Activated B cell treated with CpG ODN at 0.5 μM for 24 hours (primary cell): ENCODE measurements at regions not wholly inside any gene's neighbourhood (a gene's known extent, or its start where the extent isn't known, plus 50 kb on each side); places are given as distances from the start of the nearest gene placed in this dataset.
"Not testable (repeated sequence)": the region's sequence is repeated elsewhere in the genome, so short reads cannot be mapped to it uniquely, and the experiment has no call there.

Experiments used
- ATAC-seq: fragments of 200-7000 bp; cut with Tn5 transposase; one replicate; pipeline ENCODE4 v1.10.0; 2021; ENCODE audit warnings: low read depth, mild to moderate bottlenecking, moderate library complexity
- CTCF ChIA-PET: fragments of 350-600 bp; sonication (Branson Sonifier 250); formaldehyde crosslinking; loops from one replicate; lab custom pipeline; 2021; ENCODE audit warnings: antibody characterized with exemption; lab: Charles Lee
- POLR2A ChIA-PET: fragments of 350-600 bp; sonication (Branson Sonifier 250); formaldehyde crosslinking; loops from one replicate; lab custom pipeline; 2021; ENCODE audit warnings: antibody characterized with exemption; lab: Charles Lee
- DNase-seq: peaks from one replicate; pipeline ENCODE4 v3.0.0; 2022
- H3K27ac Mint-ChIP-seq: one replicate; pipeline ENCODE4 v1.8.0; 2020; ENCODE audit warnings: mixed read lengths
- H3K27me3 Mint-ChIP-seq: one replicate; pipeline ENCODE4 v1.8.0; 2021; ENCODE audit warnings: mixed read lengths
- H3K36me3 Mint-ChIP-seq: one replicate; pipeline ENCODE4 v1.8.0; 2021; ENCODE audit warnings: low read depth, mixed read lengths
- H3K4me1 Mint-ChIP-seq: one replicate; pipeline ENCODE4 v1.8.0; 2021; ENCODE audit warnings: mixed read lengths
- H3K4me3 Mint-ChIP-seq: one replicate; pipeline ENCODE4 v1.8.0; 2020; ENCODE audit warnings: mild to moderate bottlenecking, mixed read lengths
- H3K9me3 Mint-ChIP-seq: one replicate; pipeline ENCODE4 v1.8.0; 2020; ENCODE audit warnings: mixed read lengths
- intact Hi-C: fragments of 100-400 bp; cut with micrococcal nuclease; formaldehyde crosslinking; loops from one replicate; pipeline ENCODE4 v1.15.1; 2024
- TF ChIP-seq, protein P1 (sequence below): fragments of 200-600 bp; IDR thresholded peaks from one replicate; pipeline ENCODE4 v1.8.0; 2022; ENCODE audit warnings: antibody characterized with exemption, mild to moderate bottlenecking

DNA sequence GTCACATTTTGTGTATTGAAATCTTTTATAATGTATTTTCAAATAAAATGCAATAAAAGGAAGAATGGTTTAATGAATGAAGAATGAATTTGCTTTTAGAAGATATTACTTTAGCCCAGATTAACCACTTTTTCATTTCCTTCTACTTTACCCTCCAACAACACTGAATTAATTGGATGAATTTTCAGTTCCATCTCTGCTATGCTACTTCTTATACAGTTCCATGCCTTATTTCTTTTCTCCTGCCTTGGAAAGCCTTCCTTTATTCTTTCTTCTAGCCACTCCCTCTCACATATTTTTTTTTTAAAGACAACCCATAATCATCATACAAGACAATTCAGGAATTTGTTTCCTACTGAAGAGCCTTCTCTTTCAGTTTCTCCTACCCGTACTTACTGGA lies 296.6 kb upstream of the TNC start:
- CTCF ChIA-PET, result no interaction called here
- TF ChIP-seq, protein P1, sequence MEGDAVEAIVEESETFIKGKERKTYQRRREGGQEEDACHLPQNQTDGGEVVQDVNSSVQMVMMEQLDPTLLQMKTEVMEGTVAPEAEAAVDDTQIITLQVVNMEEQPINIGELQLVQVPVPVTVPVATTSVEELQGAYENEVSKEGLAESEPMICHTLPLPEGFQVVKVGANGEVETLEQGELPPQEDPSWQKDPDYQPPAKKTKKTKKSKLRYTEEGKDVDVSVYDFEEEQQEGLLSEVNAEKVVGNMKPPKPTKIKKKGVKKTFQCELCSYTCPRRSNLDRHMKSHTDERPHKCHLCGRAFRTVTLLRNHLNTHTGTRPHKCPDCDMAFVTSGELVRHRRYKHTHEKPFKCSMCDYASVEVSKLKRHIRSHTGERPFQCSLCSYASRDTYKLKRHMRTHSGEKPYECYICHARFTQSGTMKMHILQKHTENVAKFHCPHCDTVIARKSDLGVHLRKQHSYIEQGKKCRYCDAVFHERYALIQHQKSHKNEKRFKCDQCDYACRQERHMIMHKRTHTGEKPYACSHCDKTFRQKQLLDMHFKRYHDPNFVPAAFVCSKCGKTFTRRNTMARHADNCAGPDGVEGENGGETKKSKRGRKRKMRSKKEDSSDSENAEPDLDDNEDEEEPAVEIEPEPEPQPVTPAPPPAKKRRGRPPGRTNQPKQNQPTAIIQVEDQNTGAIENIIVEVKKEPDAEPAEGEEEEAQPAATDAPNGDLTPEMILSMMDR, result no peak
- H3K27me3 Mint-ChIP-seq, result no peaks in the 10 kb centered on the region
- H3K4me1 Mint-ChIP-seq, result peaks cover 14% of the 10 kb centered on the region
- peaks cover 3% of the 10 kb centered on the region for H3K9me3 Mint-ChIP-seq
- ATAC-seq, result no peak
- POLR2A ChIA-PET, result no interaction called here
- no peak for DNase-seq
- no peaks in the 10 kb centered on the region for H3K36me3 Mint-ChIP-seq
- intact Hi-C loops, result loop anchor here (10.0 kb wide), 1 partner anchor 210 kb away; no protein-coding TSS in a partner anchor
- no peak overlapping the region for H3K27ac Mint-ChIP-seq
- no peak overlapping the region for H3K4me3 Mint-ChIP-seq

DNA sequence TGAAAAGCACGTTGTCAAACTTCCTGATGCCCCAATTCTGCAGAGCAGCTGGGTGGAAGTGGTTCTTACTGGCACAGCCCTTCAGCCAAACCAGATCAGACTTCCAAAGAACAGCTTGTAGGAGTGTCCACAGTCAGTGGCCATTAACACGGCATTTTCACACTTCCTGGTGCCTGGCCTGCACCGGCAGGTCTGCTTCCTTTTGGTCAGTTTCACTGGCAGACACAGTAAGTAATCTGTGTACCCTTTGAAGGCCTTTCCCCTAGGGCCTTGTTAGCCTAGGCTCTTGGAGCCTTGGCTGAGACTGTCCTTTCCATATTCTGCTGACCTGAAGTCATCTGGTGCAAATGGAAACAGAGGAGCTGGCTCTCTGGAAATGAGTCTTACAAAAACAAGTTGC lies 297.5 kb upstream of the TNC start:
- DNase-seq, result no peak
- POLR2A ChIA-PET, result no interaction called here
- Mint-ChIP-seq H3K27me3 (no peaks in the 10 kb centered on the region), H3K4me1 (peaks cover 14% of the 10 kb centered on the region), H3K9me3 (peaks cover 3% of the 10 kb centered on the region), H3K27ac (no peak overlapping the region), H3K4me3 (no peak overlapping the region), H3K36me3 (no peaks in the 10 kb centered on the region)
- TF ChIP-seq, protein P1, result no peak
- intact Hi-C loops, result loop anchor here (10.0 kb wide), 1 partner anchor 211 kb away; no protein-coding TSS in a partner anchor
- CTCF ChIA-PET, result no interaction called here
- ATAC-seq, result no peak

DNA sequence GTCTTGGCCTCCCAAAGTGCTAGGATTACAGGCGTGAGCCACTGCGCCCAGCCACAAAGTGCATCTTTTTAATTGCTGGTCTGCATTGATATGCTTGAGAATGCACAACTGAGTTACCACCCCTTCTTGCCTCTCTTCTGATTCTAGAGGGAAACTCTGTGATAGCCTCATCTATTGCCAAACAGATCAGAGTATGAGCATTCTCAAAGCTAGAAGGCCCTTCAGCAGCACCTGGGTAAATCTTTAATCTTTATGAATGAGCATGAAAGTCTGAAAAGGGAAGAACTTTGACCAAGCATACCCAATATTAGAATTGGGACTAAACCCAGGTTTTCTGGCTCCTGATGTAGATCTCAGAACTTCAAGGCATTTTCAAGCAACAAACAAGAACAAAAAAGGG lies 298.3 kb upstream of the TNC start:
- Mint-ChIP-seq H3K27me3 (no peaks in the 10 kb centered on the region), H3K27ac (no peak overlapping the region), H3K4me3 (no peak overlapping the region), H3K36me3 (no peaks in the 10 kb centered on the region), H3K9me3 (peaks cover 3% of the 10 kb centered on the region), H3K4me1 (peaks cover 14% of the 10 kb centered on the region)
- TF ChIP-seq, protein P1, result no peak
- ChIA-PET POLR2A (no interaction called here), CTCF (no interaction called here)
- DNase-seq (no peak), ATAC-seq (no peak)
- intact Hi-C loops, result loop anchor here (10.0 kb wide), 1 partner anchor 211 kb away; no protein-coding TSS in a partner anchor

DNA sequence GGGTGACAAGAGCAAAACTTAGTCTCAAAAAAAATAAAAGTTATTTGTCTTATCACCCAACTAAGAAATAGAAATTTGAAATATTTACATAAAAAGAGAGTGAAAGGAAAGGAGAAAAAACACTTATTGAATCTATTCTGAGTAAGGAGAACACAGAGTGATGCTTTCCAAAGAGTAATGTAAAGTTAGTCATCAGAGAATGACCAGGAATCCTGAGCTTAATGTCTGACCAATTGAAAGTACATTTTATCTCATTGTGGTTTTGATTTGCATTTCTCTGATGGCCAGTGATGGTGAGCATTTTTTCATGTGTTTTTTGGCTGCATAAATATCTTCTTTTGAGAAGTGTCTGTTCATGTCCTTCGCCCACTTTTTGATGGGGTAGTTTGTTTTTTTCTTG lies 300.2 kb upstream of the TNC start:
- H3K27ac Mint-ChIP-seq, H3K9me3 Mint-ChIP-seq, H3K4me3 Mint-ChIP-seq, H3K27me3 Mint-ChIP-seq, CTCF ChIA-PET, POLR2A ChIA-PET, ATAC-seq, H3K36me3 Mint-ChIP-seq, DNase-seq: not testable (repeated sequence)
- intact Hi-C loops, result loop anchor here (10.0 kb wide), 1 partner anchor 213 kb away; no protein-coding TSS in a partner anchor
- peaks cover 12% of the 10 kb centered on the region for H3K4me1 Mint-ChIP-seq

DNA sequence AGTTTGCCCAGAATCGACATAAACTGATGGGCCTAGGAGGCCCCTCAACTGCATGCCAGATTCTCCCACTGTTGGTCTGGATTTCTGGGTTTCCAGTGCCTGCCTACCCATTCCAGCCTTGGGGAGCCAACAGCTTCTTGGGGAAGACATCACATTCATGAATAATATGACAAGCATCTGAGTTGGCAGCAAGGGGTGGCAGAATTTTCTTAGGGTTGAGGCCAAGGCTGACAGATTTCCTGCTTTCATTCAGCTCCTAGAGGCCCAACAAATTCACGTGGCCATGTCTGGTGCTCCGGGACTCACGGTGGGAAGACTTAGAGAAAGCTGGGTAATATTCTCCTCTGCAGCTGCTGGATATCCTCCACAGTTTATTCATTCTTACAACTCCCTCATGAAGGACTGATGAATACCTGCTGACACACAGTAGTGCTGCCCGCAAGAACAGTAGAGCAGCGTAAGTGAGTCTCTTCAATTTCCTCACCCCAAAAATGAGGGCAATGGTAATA lies 305.0 kb upstream of the TNC start:
- ATAC-seq (no peak), DNase-seq (no peak)
- H3K4me3 Mint-ChIP-seq, result no peak overlapping the region
- TF ChIP-seq, protein P1, result no peak
- H3K36me3 Mint-ChIP-seq, result no peaks in the 10 kb centered on the region
- no peak overlapping the region for H3K27ac Mint-ChIP-seq
- CTCF ChIA-PET, result no interaction called here
- intact Hi-C loops, result loop anchor here (10.0 kb wide), 1 partner anchor 62 kb away; no protein-coding TSS in a partner anchor
- POLR2A ChIA-PET, result no interaction called here
- peaks cover 20% of the 10 kb centered on the region for H3K9me3 Mint-ChIP-seq
- no peaks in the 10 kb centered on the region for H3K4me1 Mint-ChIP-seq
- no peaks in the 10 kb centered on the region for H3K27me3 Mint-ChIP-seq

DNA sequence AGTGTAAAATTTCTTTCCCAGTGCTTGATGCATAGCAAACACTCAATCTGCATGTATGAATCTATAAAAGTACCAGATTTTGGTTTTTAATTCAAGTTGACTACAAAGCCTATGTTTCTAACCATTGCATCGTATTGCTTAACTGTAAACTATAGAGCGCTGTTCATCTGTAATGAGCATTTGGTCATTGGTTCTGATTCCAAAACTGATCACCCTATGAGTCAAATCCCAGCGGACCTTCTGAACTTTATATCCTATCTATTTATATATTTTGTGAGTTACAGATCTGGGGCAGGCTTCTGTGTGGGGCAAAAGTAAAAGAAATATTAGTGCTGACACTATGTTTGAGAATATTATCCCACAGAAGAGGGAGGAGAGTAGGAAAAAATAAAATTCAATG lies 305.7 kb upstream of the TNC start:
- Mint-ChIP-seq H3K27ac (no peak overlapping the region), H3K4me1 (no peaks in the 10 kb centered on the region), H3K4me3 (no peak overlapping the region), H3K9me3 (peaks cover 20% of the 10 kb centered on the region), H3K36me3 (no peaks in the 10 kb centered on the region), H3K27me3 (no peaks in the 10 kb centered on the region)
- DNase-seq, result no peak
- no peak for ATAC-seq
- intact Hi-C loops, result loop anchor here (10.0 kb wide), 1 partner anchor 61 kb away; no protein-coding TSS in a partner anchor
- CTCF ChIA-PET, result no interaction called here
- POLR2A ChIA-PET, result no interaction called here
- TF ChIP-seq, protein P1, result no peak
